Activated CD4-positive, alpha-beta T cell treated with anti-CD3 and anti-CD28 coated beads for 24 hours (primary cell): ENCODE measurements at regions not wholly inside any gene's neighbourhood (a gene's known extent, or its start where the extent isn't known, plus 50 kb on each side); places are given as distances from the start of the nearest gene placed in this dataset.

Experiments used
- DNase-seq, 2 donors: peaks; one replicate each; pipeline ENCODE4 v3.0.0-alpha.2; 2020; ENCODE audit warnings: low read depth in 2 of 2

- no peak for DNase-seq
Measured at GRCh38 chr17:72258711-72259110, 137.9 kb downstream of the SOX9 start.

DNA sequence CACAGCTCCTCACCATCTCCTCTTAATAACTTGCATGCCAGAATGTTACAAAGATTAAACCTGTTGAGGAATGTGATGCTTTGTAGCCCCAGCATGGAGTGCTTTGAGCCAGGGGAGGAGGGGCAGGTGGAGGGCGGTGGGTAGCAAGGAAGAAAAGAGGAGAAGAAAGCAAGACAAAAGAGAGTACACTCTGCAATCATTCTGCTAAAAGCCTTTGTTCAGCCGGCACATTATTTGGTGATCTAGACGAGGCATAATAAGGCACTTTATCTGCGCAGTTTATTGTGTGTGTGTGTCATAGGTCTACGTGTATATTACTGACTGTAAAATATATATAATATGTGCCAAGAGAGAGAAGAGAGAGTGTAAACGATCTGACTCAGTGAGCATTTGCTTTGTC is 139.1 kb downstream of the SOX9 start:
- no peak for DNase-seq

DNA sequence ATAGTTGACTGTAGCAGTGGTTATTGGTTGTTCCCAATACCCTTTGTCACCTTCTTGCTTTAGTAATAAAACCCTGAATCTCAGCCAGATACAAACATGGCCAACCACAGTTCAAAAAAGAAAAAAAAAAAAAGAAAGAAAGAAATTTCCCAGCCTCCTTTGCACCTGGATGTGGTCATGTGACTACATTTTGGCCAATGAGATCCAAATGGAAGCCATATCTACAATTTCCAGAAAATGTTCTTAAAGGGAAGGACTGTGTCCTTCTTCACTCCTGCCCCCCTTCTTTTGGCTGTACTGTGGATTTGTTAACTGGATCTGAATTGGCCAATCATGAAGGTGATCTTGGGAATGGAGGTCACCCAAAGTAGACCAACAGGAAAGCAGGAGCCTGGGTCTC is 141.9 kb downstream of the SOX9 start:
- DNase-seq = no peak

DNA sequence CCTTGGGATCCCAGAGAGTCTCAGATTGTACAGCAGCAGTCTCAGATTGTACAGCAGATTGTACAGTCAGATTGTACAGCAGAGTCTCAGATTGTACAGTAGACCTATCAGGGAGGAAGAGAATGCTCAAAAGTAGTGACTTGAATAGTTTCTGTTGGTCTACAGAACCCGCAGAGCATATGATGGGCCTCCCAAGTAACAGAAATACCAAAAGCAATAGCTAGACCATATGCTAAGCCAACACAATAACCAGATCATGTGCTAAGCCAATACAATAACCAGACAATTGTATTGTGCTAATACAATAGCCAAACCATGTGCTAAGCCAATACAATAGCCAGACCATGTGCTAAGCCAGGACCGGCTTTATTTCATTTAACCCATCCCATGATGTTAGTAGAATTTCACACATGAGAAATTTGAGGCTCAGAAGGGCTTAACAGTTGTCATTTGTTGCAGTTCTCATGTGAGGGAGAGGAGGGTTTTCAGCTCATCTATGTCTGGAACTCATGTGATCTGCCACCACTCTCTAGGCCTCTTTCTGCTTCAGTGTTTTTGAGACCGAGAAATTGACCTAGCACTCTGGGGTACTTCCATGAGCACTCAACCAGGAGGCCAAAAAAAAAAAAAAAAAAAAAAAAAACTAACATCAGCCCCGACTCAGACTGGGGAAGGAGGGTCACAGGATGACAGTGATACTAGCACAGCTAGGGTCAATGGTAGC is 144.0 kb downstream of the SOX9 start:
- DNase-seq = no peak

- no peak for DNase-seq
Measured at GRCh38 chr17:72266112-72266775, 145.4 kb downstream of the SOX9 start.

GRCh38 chr17:72267601-72268000 is 146.8 kb downstream of the SOX9 start:
- DNase-seq = no peak

- DNase-seq = no peak
Measured at GRCh38 chr17:72268431-72268830, 147.6 kb downstream of the SOX9 start.

DNA sequence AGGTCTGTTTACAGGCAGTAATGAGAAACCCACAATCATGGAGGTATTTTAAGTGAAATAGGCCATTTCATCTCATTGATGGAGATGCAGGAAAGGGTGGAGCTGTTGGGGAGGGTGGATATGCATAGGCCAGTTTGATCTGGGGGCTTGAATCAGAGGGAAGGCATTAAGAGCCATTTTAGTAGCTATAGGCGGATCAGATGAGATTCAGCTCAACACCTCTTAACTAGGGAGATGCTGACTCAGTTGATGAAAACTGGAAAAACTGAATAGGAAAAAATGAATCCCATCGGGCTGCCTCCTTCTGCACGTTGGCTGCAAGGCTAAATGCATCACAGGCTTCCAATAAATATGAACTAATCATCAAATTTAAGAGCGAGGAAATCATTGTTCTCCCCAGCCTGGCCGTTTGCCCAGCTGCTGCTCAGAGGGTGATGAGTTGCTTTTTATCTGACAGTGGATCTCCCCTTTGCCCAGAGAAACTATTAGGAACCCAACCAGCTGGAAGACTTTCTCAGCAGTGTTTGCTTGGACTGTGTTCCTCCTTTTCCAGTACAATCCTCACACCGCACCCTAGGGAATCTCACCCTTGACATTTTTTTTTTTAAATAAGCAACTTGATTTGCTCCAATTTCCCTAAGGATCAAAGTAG is 149.6 kb downstream of the SOX9 start:
- no peak for DNase-seq

DNA sequence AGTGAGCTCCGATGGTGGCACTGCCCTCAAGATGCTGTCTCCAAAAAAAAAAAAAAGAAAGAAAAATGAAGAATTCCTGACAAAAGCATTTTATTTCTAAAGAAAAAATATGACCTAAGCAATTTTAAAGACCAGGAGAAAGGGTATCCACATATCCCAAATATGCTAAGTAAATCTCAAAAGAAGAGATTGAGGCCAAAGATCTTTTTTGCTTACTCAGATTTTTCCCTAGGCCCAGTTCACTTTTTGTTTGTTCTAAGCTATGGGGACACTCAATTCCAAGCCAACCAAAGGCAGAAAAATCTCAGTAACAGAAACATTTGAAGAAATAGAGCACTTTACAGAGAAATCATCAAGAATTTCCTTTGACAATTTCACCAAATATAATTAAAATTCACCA is 150.8 kb downstream of the SOX9 start:
- no peak for DNase-seq

- DNase-seq = no peak
Measured at GRCh38 chr17:72273289-72274056, 152.7 kb downstream of the SOX9 start.

DNA sequence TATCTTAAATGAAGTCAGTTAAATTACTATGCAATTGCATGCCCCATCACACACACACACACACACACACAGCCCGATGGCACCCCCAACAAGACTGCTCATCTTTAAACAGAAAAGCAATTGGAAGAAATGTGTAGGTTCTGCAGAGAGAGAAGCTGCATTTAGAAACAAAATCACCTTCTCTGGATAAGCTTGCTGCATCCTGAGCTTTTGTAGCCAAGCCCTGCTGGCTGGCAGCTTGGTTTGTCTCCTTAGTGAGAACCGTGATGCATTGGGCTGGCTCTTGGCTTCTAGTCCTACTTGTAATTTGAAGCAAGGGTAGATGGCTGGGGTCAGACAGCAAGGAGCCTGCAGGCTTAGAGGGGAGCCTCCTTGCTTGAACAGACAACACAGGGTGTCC is 153.8 kb downstream of the SOX9 start:
- DNase-seq = no peak

DNA sequence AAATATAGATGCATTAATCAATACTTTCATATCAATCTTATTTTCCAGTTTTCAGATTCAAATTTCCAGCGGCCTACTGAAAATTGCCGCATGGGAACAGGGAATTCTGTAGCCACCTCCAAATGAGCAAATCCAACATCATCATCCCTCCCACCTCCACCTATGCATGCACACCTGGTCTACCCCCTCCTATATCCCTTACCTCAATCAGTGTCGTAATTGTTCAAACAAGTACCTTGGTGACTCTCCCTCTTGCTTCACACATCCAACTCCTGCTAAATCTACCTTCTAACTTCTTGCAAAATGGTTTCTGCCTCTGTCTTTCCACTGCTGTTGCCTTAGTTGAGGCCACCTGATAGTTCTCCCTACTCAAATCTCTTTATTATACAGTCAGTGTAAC is 160.1 kb downstream of the SOX9 start:
- no peak for DNase-seq

DNA sequence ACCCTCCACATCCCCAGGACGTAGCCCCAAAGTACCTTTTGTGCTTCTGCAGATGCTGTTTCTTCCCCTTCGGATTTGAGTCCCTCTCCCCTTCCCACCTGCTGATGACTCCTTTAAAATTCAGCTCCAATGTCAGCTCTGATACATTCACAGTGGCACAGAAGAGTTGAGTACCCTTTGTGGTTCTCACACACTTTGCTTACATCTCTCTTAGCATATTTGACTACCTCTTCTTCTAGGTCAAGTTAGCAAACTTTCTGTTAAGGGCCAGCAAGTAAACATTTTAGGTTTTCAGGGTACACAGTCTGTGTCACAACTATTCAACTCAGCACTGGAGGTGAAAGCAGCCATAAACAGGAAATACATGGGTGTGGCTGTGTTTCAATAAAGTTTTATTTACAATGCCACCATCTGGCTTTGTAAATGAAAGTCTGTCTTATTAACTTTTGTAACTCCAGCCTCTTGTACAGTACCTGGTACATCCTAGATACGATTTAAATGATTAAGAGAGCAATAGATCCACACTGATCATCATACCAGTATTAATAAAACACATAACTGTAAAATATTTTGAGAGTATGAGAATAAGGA is 161.7 kb downstream of the SOX9 start:
- DNase-seq = no peak

GRCh38 chr17:72284806-72285205 is 164.0 kb downstream of the SOX9 start:
- DNase-seq = no peak

DNA sequence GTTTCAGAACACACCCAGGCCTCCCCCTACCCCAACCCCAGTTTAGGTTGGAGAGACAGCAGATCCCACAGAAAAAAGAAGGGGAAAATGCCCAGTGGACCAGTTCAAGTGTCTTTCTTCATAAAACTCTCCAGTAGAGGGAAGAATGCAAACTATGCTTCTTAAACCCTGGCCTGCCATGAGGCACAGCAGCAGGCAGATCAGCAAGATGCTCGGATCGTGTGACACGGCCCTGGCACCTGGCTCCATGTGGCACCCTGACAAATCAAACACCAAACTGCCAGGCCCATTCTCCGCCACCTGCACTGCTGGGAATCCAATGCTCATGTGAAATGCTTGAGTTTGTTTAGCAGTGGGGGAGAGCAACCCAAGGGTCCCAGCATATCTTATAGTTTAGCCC is 166.8 kb downstream of the SOX9 start:
- no peak for DNase-seq

DNA sequence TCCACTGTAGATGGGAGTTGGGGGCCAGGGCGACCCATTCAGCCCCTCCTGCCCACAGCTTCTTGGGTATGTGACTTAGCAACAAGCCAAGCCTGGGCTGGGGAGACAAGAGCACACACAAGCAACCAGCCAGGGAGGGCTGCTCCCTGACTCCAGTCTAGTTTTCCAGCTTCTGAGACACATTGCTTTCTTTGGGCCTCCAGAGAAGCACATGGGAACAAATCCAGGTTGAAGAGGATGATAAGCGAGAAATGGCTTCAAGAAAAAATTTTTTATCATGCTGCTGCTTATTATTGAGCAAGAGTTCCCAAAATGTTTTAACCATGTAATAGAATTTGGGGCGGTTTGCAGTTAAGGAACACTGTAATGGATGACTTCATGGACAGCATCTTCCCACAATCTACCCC is 173.7 kb downstream of the SOX9 start:
- no peak for DNase-seq

DNA sequence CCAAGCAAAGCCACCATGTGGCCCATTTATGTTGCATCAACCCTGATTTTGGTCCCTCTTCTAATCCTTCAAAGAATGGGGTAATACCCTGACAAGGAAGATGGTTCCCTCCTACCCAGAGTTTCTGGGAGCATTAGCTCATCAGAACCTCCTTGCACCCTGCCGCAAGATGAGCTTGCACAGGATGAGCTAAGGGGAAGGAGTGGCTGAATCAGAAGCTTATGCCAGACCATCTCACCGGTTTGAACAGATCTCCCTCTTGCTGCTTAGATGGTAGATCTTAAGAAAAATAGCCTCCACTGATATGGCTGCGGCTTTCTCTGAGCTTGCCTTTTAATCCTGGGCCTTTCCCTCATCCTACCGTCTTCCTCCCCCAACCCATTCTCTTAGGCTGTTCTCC is 175.1 kb downstream of the SOX9 start:
- no peak for DNase-seq

GRCh38 chr17:72296456-72296855 is 175.6 kb downstream of the SOX9 start:
- DNase-seq = no peak

GRCh38 chr17:72297326-72298115 is 176.7 kb downstream of the SOX9 start:
- no peak for DNase-seq

DNA sequence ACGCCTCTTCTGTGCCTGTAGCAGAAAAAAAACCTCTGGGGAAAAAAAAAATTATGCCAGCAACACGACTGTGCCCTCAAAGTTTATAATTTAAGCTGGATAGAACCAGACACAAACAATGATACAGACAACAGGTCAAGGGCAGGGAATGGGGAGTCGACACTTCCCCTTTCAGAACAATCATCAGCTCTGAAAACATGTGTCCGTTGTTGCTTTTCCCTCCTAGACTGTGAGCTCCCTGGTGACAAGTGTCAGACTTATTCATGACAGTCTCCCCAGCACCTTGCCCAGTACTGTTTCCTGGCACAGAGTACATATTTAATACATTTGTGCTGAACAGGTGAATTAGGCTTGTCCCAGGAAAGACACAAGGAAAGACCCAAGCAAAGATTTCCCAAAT is 178.3 kb downstream of the SOX9 start:
- DNase-seq = no peak

DNA sequence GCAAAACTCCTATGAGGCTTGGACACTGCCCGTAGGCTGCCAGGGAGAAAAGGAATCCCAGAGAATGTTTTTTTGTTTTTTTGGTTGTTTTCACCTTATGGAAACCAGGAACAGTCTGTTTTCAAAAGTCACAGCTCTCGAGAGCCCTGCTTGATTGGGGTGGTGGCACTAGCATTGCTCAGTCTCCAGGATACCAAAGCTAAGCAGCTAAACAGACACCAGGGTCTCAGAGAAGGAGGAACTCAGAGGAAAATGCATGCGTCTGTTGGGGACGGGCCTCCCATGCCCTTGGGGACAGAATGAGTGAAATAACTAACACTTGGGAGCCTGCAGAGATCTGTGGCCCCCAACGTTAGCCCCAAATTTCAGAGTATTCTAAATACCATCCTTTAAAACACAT is 178.8 kb downstream of the SOX9 start:
- no peak for DNase-seq
